ENCODE measurements at regions not wholly inside any gene's neighbourhood (a gene's known extent, or its start where the extent isn't known, plus 50 kb on each side); places are given as distances from the start of the nearest gene placed in this dataset.

DNA sequence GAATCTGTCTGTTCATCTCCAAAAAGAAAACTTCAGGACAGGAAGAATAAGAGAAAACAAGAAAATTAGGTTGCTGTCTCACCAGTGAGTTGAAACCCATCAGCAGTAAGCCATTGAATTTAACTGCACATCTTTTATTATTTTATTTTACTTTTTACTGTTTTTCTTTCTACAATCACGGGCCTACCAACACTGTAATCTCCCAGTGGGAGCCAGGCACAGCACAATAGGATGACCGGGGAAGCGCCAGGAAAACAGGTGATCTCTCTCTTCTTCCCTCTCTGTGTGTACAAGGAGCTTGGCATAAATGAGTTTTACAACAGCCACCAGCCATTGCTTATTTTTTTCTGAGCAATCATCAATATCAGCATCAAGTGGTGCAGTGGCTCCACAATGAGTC lies 113.1 kb upstream of the ESRRG start:
- TF ChIP-seq, protein P1, sequence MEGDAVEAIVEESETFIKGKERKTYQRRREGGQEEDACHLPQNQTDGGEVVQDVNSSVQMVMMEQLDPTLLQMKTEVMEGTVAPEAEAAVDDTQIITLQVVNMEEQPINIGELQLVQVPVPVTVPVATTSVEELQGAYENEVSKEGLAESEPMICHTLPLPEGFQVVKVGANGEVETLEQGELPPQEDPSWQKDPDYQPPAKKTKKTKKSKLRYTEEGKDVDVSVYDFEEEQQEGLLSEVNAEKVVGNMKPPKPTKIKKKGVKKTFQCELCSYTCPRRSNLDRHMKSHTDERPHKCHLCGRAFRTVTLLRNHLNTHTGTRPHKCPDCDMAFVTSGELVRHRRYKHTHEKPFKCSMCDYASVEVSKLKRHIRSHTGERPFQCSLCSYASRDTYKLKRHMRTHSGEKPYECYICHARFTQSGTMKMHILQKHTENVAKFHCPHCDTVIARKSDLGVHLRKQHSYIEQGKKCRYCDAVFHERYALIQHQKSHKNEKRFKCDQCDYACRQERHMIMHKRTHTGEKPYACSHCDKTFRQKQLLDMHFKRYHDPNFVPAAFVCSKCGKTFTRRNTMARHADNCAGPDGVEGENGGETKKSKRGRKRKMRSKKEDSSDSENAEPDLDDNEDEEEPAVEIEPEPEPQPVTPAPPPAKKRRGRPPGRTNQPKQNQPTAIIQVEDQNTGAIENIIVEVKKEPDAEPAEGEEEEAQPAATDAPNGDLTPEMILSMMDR (IDR thresholded peaks at IDR 0.05) = no peak
- no peak for TF ChIP-seq SMC3 (IDR thresholded peaks at IDR 0.05)

Measured in A549 (cell line).